GM12874 (cell line): ENCODE measurements at regions not wholly inside any gene's neighbourhood (a gene's known extent, or its start where the extent isn't known, plus 50 kb on each side); places are given as distances from the start of the nearest gene placed in this dataset.

Experiments
- TF ChIP-seq, protein P1 (sequence below): IDR thresholded peaks from 2 replicates; pipeline ENCODE4 v1.5.1; 2011; ENCODE audit warnings: low read depth, mild to moderate bottlenecking, control low read depth, low read length, moderate library complexity; ENCODE audit not compliant: insufficient read depth

DNA sequence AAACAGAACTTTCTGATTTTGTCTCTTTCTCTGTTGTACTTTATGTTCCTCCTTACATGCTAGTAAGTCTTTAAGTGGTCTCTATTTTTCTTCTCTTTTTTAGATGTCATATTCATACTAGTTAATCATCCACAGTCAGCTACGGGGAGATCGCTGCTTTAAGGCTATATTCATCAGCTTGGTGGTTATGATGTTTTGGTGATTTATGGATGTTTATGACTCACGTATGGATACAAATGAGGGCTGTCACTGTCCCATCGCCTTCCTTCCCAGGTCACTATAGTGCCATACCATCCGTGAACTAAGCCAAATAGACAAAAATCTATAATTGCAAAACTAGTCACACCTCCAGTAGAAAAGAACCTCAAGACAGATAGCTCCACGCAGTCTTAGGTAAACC is 296.8 kb upstream of the AADAT start:
- TF ChIP-seq, protein P1, sequence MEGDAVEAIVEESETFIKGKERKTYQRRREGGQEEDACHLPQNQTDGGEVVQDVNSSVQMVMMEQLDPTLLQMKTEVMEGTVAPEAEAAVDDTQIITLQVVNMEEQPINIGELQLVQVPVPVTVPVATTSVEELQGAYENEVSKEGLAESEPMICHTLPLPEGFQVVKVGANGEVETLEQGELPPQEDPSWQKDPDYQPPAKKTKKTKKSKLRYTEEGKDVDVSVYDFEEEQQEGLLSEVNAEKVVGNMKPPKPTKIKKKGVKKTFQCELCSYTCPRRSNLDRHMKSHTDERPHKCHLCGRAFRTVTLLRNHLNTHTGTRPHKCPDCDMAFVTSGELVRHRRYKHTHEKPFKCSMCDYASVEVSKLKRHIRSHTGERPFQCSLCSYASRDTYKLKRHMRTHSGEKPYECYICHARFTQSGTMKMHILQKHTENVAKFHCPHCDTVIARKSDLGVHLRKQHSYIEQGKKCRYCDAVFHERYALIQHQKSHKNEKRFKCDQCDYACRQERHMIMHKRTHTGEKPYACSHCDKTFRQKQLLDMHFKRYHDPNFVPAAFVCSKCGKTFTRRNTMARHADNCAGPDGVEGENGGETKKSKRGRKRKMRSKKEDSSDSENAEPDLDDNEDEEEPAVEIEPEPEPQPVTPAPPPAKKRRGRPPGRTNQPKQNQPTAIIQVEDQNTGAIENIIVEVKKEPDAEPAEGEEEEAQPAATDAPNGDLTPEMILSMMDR = no peak

DNA sequence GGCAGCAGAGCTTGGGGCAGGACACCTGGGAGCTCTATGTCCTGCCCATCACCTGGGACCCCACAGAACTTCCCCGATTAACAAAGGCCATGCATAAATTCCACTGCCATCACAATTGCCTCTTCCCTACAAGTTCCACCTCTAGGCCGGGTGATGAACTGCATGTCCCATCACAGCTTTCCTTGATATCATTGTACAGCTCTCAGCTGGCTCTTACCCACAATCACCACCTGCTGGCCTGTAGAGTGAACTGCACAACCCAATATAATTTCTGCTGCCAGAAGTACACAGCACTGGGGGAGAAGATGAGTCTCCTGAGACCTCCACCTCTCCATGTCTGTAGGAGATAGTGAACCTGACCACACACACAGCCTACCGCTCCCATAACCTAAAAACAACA is 285.0 kb upstream of the AADAT start:
- TF ChIP-seq, protein P1 = peak; percentile 79

DNA sequence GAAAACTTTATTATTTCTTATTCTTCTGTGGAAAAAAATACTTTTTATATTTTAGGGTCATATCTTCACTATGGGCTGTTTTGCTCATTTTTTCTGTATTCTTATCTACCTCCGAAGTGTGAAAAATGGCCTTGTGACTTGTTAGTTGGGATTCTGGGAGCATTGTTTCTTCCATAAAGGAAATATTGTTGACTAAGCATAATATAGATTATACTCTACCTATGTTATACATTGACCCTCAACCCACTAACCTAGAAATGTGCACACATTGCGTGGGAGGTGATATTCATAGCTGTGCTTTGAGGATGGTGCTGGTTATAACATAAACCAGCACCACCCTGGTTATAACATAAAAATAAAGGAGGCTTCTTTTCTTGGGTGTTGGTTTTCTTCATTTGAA is 259.2 kb upstream of the AADAT start:
- TF ChIP-seq, protein P1 = no peak

DNA sequence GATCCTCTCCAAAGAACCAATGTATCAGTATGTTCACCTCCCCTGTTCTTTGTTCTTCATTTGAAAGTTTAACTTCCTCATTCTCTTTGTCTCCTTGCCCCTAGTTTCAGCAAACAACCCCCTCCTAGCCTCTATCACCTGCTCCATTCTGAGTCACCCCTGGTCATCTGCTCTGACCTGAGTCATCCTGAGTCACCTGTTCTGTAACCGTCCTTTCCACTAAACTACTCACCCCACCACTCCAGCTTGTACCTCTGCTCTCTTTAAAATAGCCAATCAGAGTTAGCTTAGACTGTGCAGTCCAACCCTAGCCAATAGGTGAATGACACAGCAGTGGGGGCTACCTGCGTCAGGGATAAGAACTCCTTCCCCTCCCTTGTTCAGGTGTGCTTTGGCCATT is 249.8 kb upstream of the AADAT start:
- TF ChIP-seq, protein P1 = no peak

DNA sequence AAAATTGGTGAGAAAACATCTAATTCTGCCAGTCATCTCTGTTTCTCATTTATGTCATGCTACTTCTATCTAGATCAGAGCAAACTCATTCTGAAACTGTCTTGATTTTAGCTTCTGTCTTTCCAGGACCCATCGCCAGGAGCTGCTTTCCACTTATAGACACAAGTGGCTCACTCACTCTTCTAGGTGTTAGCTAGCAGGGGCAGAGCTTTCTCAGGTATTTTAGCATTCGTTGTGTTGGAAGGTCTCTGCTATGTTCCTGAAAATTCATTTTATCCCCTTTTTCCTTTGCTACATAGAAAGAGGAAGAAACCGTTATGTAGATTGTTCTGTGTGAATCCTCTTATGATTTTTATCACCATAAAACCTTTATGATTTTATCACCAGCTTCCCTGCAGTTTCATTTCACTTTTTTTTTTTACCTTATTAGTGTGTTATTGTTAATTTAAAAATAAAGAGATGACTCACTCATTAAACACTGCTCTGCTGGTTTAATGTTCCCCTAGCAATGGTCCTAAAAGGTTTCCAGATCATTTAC is 246.6 kb upstream of the AADAT start:
- TF ChIP-seq, protein P1 = no peak

DNA sequence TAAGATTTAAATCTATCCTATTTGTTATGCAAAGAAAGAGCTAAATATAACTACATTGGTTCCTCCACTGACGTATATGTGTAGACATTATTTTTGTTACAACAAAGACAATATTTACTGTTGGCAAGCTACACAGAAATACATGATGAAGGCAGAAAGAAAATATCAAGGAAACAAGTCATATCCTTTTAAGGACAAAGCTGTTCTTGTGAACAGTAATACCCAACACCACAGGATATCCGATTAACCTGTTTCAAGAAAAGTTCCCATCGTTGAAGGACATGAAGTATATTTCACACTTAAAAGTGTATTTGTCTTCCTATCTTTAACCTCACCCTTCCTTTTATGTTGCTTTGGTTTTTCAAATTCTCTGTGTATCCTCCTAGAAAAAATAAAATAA is 235.8 kb upstream of the AADAT start:
- TF ChIP-seq, protein P1 = no peak

DNA sequence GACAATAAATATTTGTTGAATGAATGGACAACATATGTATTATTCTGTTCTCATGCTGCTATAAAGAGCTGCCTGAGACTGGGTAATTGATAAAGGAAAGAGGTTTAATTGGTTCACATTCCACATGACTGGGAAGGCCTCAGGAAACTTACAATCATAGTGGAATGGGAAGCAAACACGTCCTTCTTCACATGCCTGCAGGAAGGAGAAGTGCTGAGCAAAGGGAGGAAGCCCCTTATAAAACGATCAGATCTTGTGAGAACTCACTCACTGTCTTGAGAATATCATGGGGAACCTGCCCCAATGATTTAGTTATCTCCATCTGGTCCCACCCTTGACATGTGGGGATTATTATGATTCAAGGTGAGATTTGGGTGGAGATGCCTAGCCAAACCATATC is 233.9 kb upstream of the AADAT start:
- TF ChIP-seq, protein P1 = no peak
